8988T (cell line): ENCODE measurements at regions not wholly inside any gene's neighbourhood (a gene's known extent, or its start where the extent isn't known, plus 50 kb on each side); places are given as distances from the start of the nearest gene placed in this dataset.
"Not testable (repeated sequence)": the region's sequence is repeated elsewhere in the genome, so short reads cannot be mapped to it uniquely, and the experiment has no call there.

ENCODE experiments used
- DNase-seq: peaks from one replicate; pipeline ENCODE4 v3.0.0; 2011

GRCh38 chr6:112464901-112465665 is 118.0 kb downstream of the RFPL4B start:
- no peak for DNase-seq

GRCh38 chr6:112466373-112467151 is 119.4 kb downstream of the RFPL4B start:
- no peak for DNase-seq

- no peak for DNase-seq
Measured at GRCh38 chr6:112468359-112468758, 121.2 kb downstream of the RFPL4B start.

GRCh38 chr6:112469306-112469705 is 122.2 kb downstream of the RFPL4B start:
- no peak for DNase-seq

GRCh38 chr6:112470376-112470775 is 123.2 kb downstream of the RFPL4B start:
- DNase-seq: no peak

GRCh38 chr6:112470950-112471349 is 123.8 kb downstream of the RFPL4B start:
- DNase-seq: no peak

- no peak for DNase-seq
Measured at GRCh38 chr6:112475083-112475482, 128.0 kb downstream of the RFPL4B start.

- no peak for DNase-seq
Measured at GRCh38 chr6:112477125-112477524, 130.0 kb downstream of the RFPL4B start.

GRCh38 chr6:112478036-112478435 is 130.9 kb downstream of the RFPL4B start:
- no peak for DNase-seq

GRCh38 chr6:112479975-112480374 is 132.8 kb downstream of the RFPL4B start:
- not testable (repeated sequence) for DNase-seq

GRCh38 chr6:112480553-112480952 is 133.4 kb downstream of the RFPL4B start:
- DNase-seq: no peak

GRCh38 chr6:112481211-112481610 is 134.1 kb downstream of the RFPL4B start:
- no peak for DNase-seq

GRCh38 chr6:112482373-112482772 is 135.2 kb downstream of the RFPL4B start:
- DNase-seq: no peak

GRCh38 chr6:112485120-112485826 is 138.1 kb downstream of the RFPL4B start:
- DNase-seq: no peak

GRCh38 chr6:112485827-112486212 is 138.7 kb downstream of the RFPL4B start:
- no peak for DNase-seq

- no peak for DNase-seq
Measured at GRCh38 chr6:112486454-112486853, 139.3 kb downstream of the RFPL4B start.

GRCh38 chr6:112488238-112488637 is 141.1 kb downstream of the RFPL4B start:
- no peak for DNase-seq

GRCh38 chr6:112501705-112502104 is 154.6 kb downstream of the RFPL4B start:
- DNase-seq: no peak

GRCh38 chr6:112502351-112503090 is 155.4 kb downstream of the RFPL4B start:
- no peak for DNase-seq

- no peak for DNase-seq
Measured at GRCh38 chr6:112503091-112503596, 156.0 kb downstream of the RFPL4B start.

GRCh38 chr6:112504621-112505020 is 157.5 kb downstream of the RFPL4B start:
- DNase-seq: no peak

GRCh38 chr6:112511441-112511840 is 164.3 kb downstream of the RFPL4B start:
- DNase-seq: no peak

- DNase-seq: no peak
Measured at GRCh38 chr6:112513175-112513574, 166.0 kb downstream of the RFPL4B start.
